A549 (cell line): ENCODE measurements at regions not wholly inside any gene's neighbourhood (a gene's known extent, or its start where the extent isn't known, plus 50 kb on each side); places are given as distances from the start of the nearest gene placed in this dataset.

Source experiments
- ATAC-seq, 2 experiments: fragments of 200-7000 bp in 1 of 2; fragments of >200 bp in 1 of 2; cut with Nextera tagmentation in 1 of 2; cut with Tn5 transposase in 1 of 2; 3 replicates each; pipeline versions ENCODE4 v1.8.0 to v1.9.1; 2018 to 2020; ENCODE audit warnings: mild to moderate bottlenecking in 1 of 2, moderate library complexity in 1 of 2
- CTCF ChIA-PET: fragments of 300-600 bp; sonication (Branson Sonifier 250); formaldehyde crosslinking; extraction: SDS; loops from one replicate; lab custom pipeline; 2021; ENCODE audit warnings: antibody characterized with exemption, inconsistent platforms; lab: Yijun Ruan, JAX
- POLR2A ChIA-PET: fragments of 350-600 bp; formaldehyde crosslinking; extraction: SDS; loops from one replicate; lab custom pipeline; 2021; ENCODE audit warnings: antibody characterized with exemption, inconsistent platforms; lab: Yijun Ruan, JAX
- DNase-seq, 2 experiments: peaks; one replicate each; pipeline versions ENCODE4 v3.0.0 to v3.0.0-alpha.2; 2011 to 2016; ENCODE audit warnings: low read depth in 1 of 2, low spot score in 1 of 2
- FAIRE-seq: peaks from 2 replicates; lab custom pipeline; 2011; peaks lifted over from hg19 to GRCh38; lab: Jason Lieb, UNC
- H3K27ac ChIP-seq, 2 experiments: fragments of >200 bp; sonication (Bioruptor Twin); formaldehyde crosslinking; 3 replicates each; pipeline ENCODE4 v1.5.1; 2016 to 2017
- H3K4me1 ChIP-seq: fragments of >200 bp; sonication (Bioruptor Twin); formaldehyde crosslinking; 3 replicates; pipeline ENCODE4 v1.6.1; 2016
- H3K4me2 ChIP-seq: fragments of >200 bp; sonication (Bioruptor Twin); formaldehyde crosslinking; 3 replicates; pipeline ENCODE4 v1.6.1; 2016
- H3K4me3 ChIP-seq: fragments of >200 bp; sonication (Bioruptor Twin); formaldehyde crosslinking; 3 replicates; pipeline ENCODE4 v1.5.1; 2016
- H3K9me3 ChIP-seq: fragments of >200 bp; sonication (Bioruptor Twin); formaldehyde crosslinking; 3 replicates; pipeline ENCODE4 v1.6.1; 2016
- CHD4 ChIP-seq: fragments of 200-600 bp; sonication (generic); IDR thresholded peaks from 2 replicates; pipeline ENCODE4 v1.6.1; 2016; ENCODE audit warnings: antibody characterized with exemption, mild to moderate bottlenecking, borderline replicate concordance
- ESRRA ChIP-seq: fragments of 150-350 bp; IDR thresholded peaks from 2 replicates; pipeline ENCODE4 v1.6.1; 2014; ENCODE audit warnings: mild to moderate bottlenecking, low read length, borderline replicate concordance
- HOXA7 ChIP-seq: fragments of 250-450 bp; sonication (Bioruptor Pico); IDR thresholded peaks from 2 replicates; pipeline ENCODE4 v1.5.0; 2020; ENCODE audit warnings: mild to moderate bottlenecking, moderate library complexity
- HOXB5 ChIP-seq: fragments of 250-450 bp; sonication (Bioruptor Pico); IDR thresholded peaks from 2 replicates; pipeline ENCODE4 v1.5.0; 2020; ENCODE audit warnings: mild to moderate bottlenecking, moderate library complexity
- KDM1A ChIP-seq: fragments of 200-600 bp; sonication (generic); IDR thresholded peaks from 2 replicates; pipeline ENCODE4 v1.6.1; 2016; ENCODE audit warnings: low read depth, mild to moderate bottlenecking
- KDM5A ChIP-seq: fragments of 200-600 bp; sonication (generic); IDR thresholded peaks from 2 replicates; pipeline ENCODE4 v1.6.1; 2016; ENCODE audit warnings: antibody characterized with exemption, mild to moderate bottlenecking
- MAFK ChIP-seq: fragments of 450-650 bp; IDR thresholded peaks from 2 replicates; pipeline ENCODE4 v1.6.1; 2014; ENCODE audit not compliant: partially characterized antibody
- MAZ ChIP-seq: fragments of 150-350 bp; IDR thresholded peaks from 2 replicates; pipeline ENCODE4 v1.6.1; 2014; ENCODE audit warnings: antibody characterized with exemption, low read depth, low read length, borderline replicate concordance
- NFE2L2 ChIP-seq: fragments of 150-350 bp; conservative IDR thresholded peaks from 2 replicates; pipeline ENCODE4 v1.6.1; 2014; ENCODE audit warnings: low read length
- POLR2A ChIP-seq: IDR thresholded peaks from 2 replicates; pipeline ENCODE4 v1.6.1; 2012; ENCODE audit warnings: mild to moderate bottlenecking, low read length
- RFX5 ChIP-seq: fragments of 450-650 bp; IDR thresholded peaks from 2 replicates; pipeline ENCODE4 v1.7.1; 2014; ENCODE audit warnings: antibody characterized with exemption, mild to moderate bottlenecking, moderate library complexity
- SMC3 ChIP-seq: fragments of >200 bp; sonication (Bioruptor Twin); formaldehyde crosslinking; IDR thresholded peaks from 3 replicates; pipeline ENCODE4 v1.6.1; 2018; ENCODE audit warnings: inconsistent platforms
- TFCP2L1 ChIP-seq: fragments of 250-450 bp; sonication (Bioruptor Pico); IDR thresholded peaks from 2 replicates; pipeline ENCODE4 v1.5.0; 2021; ENCODE audit warnings: mild to moderate bottlenecking
- ZFP36 ChIP-seq: fragments of 450-650 bp; IDR thresholded peaks from 2 replicates; pipeline ENCODE4 v1.6.1; 2014; ENCODE audit warnings: borderline replicate concordance; ENCODE audit not compliant: partially characterized antibody
- WGBS: methylation state at CpG from one replicate; pipeline ENCODE4 v1.1.6; 2017; ENCODE audit errors: missing lambda C conversion rate; 5-methylcytosine and 5-hydroxymethylcytosine counted together
- TF ChIP-seq, protein P1 (sequence below): fragments of 450-650 bp; IDR thresholded peaks from 2 replicates; pipeline ENCODE4 v1.6.1; 2014; ENCODE audit warnings: antibody characterized with exemption
- TF ChIP-seq, protein P2 (sequence below): fragments of 200-600 bp; sonication (generic); IDR thresholded peaks from 2 replicates; pipeline ENCODE4 v1.6.1; 2016; ENCODE audit warnings: antibody characterized with exemption, mild to moderate bottlenecking, moderate library complexity
- TF ChIP-seq, protein P3 (sequence below): fragments of 250-450 bp; sonication (Bioruptor Pico); IDR thresholded peaks from 2 replicates; pipeline ENCODE4 v1.5.0; 2020; ENCODE audit warnings: low read depth, mild to moderate bottlenecking, moderate library complexity
- TF ChIP-seq, protein P4 (sequence below): IDR thresholded peaks from 2 replicates; pipeline ENCODE4 v1.6.1; 2012
- TF ChIP-seq, protein P5 (sequence below): fragments of >200 bp; sonication (Bioruptor Twin); formaldehyde crosslinking; IDR thresholded peaks from 2 replicates; pipeline ENCODE4 v1.6.1; 2016
- TF ChIP-seq, protein P6 (sequence below): fragments of 250-450 bp; sonication (Bioruptor Pico); IDR thresholded peaks from 2 replicates; pipeline ENCODE4 v1.5.0; 2021; ENCODE audit warnings: mild to moderate bottlenecking, moderate library complexity, borderline replicate concordance
- TF ChIP-seq, protein P7 (sequence below): IDR thresholded peaks from 2 replicates; pipeline ENCODE4 v1.6.1; 2012; ENCODE audit warnings: low read depth, borderline replicate concordance

DNA sequence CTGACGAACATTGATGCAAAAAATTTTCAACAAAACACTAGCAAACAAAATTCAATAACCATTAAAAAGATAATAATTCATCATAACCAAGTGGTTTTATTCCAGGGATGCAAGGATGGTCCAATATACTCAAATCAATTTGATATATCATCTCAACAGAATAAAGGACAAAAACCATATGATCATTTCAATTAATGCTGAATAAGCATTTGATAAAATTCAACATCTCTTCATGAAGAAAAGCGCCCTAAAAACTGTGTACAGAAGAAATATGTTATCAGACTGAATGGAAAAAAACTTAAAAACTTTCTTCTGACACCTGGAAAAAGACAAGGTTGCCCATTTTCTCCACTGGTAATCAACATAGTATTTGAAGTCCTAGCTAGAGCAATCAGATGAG lies 720.3 kb upstream of the RGMB start:
- 22% methylated on average over 2 of the region's 2 CpGs for WGBS
- H3K4me1 ChIP-seq: no peaks in the 10 kb centered on the region
- no peak for ATAC-seq
- DNase-seq: no peak
- CTCF ChIA-PET: no interaction called here
- POLR2A ChIA-PET: no interaction called here
- no peak overlapping the region for H3K27ac ChIP-seq
- FAIRE-seq: no peak
- H3K4me3 ChIP-seq: no peak overlapping the region
- TF ChIP-seq, protein P1, sequence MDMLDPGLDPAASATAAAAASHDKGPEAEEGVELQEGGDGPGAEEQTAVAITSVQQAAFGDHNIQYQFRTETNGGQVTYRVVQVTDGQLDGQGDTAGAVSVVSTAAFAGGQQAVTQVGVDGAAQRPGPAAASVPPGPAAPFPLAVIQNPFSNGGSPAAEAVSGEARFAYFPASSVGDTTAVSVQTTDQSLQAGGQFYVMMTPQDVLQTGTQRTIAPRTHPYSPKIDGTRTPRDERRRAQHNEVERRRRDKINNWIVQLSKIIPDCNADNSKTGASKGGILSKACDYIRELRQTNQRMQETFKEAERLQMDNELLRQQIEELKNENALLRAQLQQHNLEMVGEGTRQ: no peak
- TF ChIP-seq MAFK (peak; percentile 89), TFCP2L1 (CRISPR knock-in tag) (no peak)
- H3K9me3 ChIP-seq: 0 out of 3 replicates have a peak, but pooled peaks cover 9% of the 10 kb centered on the region
- no peak overlapping the region for H3K4me2 ChIP-seq

DNA sequence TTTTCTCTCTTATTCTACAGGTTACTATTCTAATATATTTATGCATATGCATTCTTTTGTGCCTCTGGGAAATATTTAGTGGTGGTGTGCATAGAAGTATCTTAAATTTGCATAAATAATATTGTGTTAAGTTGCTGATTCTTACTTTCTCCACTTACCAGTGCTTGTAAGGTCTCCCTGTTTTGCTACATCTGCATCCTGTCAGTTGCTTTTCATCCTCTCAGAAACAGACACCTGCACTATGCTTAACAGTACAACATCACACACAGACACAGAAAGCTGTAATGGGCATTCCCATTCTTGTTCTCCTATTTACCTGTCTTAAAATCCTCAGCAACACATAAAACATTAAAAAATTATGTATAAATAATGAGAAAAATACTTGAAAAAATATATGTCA lies 713.3 kb upstream of the RGMB start:
- POLR2A ChIA-PET: no interaction called here
- H3K4me1 ChIP-seq: no peaks in the 10 kb centered on the region
- TF ChIP-seq ESRRA (no peak), HOXB5 (CRISPR knock-in tag) (no peak), CHD4 (no peak), MAZ (no peak), KDM5A (no peak), RFX5 (no peak), NFE2L2 (no peak), KDM1A (no peak), HOXA7 (CRISPR knock-in tag) (no peak), SMC3 (no peak), ZFP36 (no peak), POLR2A (no peak)
- TF ChIP-seq, protein P2, sequence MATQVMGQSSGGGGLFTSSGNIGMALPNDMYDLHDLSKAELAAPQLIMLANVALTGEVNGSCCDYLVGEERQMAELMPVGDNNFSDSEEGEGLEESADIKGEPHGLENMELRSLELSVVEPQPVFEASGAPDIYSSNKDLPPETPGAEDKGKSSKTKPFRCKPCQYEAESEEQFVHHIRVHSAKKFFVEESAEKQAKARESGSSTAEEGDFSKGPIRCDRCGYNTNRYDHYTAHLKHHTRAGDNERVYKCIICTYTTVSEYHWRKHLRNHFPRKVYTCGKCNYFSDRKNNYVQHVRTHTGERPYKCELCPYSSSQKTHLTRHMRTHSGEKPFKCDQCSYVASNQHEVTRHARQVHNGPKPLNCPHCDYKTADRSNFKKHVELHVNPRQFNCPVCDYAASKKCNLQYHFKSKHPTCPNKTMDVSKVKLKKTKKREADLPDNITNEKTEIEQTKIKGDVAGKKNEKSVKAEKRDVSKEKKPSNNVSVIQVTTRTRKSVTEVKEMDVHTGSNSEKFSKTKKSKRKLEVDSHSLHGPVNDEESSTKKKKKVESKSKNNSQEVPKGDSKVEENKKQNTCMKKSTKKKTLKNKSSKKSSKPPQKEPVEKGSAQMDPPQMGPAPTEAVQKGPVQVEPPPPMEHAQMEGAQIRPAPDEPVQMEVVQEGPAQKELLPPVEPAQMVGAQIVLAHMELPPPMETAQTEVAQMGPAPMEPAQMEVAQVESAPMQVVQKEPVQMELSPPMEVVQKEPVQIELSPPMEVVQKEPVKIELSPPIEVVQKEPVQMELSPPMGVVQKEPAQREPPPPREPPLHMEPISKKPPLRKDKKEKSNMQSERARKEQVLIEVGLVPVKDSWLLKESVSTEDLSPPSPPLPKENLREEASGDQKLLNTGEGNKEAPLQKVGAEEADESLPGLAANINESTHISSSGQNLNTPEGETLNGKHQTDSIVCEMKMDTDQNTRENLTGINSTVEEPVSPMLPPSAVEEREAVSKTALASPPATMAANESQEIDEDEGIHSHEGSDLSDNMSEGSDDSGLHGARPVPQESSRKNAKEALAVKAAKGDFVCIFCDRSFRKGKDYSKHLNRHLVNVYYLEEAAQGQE: no peak
- TF ChIP-seq, protein P3, sequence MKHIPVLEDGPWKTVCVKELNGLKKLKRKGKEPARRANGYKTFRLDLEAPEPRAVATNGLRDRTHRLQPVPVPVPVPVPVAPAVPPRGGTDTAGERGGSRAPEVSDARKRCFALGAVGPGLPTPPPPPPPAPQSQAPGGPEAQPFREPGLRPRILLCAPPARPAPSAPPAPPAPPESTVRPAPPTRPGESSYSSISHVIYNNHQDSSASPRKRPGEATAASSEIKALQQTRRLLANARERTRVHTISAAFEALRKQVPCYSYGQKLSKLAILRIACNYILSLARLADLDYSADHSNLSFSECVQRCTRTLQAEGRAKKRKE (CRISPR knock-in tag): no peak
- TF ChIP-seq, protein P4, sequence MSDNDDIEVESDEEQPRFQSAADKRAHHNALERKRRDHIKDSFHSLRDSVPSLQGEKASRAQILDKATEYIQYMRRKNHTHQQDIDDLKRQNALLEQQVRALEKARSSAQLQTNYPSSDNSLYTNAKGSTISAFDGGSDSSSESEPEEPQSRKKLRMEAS: no peak
- TF ChIP-seq, protein P5, sequence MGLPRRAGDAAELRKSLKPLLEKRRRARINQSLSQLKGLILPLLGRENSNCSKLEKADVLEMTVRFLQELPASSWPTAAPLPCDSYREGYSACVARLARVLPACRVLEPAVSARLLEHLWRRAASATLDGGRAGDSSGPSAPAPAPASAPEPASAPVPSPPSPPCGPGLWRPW: no peak
- TF ChIP-seq, protein P6, sequence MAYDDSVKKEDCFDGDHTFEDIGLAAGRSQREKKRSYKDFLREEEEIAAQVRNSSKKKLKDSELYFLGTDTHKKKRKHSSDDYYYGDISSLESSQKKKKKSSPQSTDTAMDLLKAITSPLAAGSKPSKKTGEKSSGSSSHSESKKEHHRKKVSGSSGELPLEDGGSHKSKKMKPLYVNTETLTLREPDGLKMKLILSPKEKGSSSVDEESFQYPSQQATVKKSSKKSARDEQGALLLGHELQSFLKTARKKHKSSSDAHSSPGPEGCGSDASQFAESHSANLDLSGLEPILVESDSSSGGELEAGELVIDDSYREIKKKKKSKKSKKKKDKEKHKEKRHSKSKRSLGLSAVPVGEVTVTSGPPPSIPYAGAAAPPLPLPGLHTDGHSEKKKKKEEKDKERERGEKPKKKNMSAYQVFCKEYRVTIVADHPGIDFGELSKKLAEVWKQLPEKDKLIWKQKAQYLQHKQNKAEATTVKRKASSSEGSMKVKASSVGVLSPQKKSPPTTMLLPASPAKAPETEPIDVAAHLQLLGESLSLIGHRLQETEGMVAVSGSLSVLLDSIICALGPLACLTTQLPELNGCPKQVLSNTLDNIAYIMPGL (CRISPR knock-in tag): no peak
- TF ChIP-seq, protein P7, sequence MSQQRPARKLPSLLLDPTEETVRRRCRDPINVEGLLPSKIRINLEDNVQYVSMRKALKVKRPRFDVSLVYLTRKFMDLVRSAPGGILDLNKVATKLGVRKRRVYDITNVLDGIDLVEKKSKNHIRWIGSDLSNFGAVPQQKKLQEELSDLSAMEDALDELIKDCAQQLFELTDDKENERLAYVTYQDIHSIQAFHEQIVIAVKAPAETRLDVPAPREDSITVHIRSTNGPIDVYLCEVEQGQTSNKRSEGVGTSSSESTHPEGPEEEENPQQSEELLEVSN: no peak
- no peak overlapping the region for H3K27ac ChIP-seq
- H3K4me2 ChIP-seq: no peak overlapping the region
- CTCF ChIA-PET: no interaction called here
- DNase-seq: no peak
- H3K9me3 ChIP-seq: no peaks in the 10 kb centered on the region
- no peak for FAIRE-seq
- no peak for ATAC-seq
- H3K4me3 ChIP-seq: no peak overlapping the region
